Left lung (tissue), 4 donors: ENCODE measurements at regions not wholly inside any gene's neighbourhood (a gene's known extent, or its start where the extent isn't known, plus 50 kb on each side); places are given as distances from the start of the nearest gene placed in this dataset.
A peak's percentile ranks its signal among the peaks of the same experiment; 100 is the strongest.

Source experiments
- ATAC-seq: fragments of 200-7000 bp; cut with Tn5 transposase; one replicate; pipeline ENCODE4 v1.9.1; 2020; ENCODE audit warnings: moderate library complexity
- DNase-seq, 4 donors: peaks; one replicate each; pipeline ENCODE4 v3.0.0-alpha.2; 2013 to 2020
- H3K27ac ChIP-seq, 2 donors: fragments of 200-600 bp; sonication (generic) in 1 of 2; one replicate each; pipeline versions ENCODE4 v1.5.0 to v1.8.0; 2020 to 2021
- H3K27me3 ChIP-seq, 2 donors: fragments of 200-600 bp; sonication (generic) in 1 of 2; one replicate each; pipeline versions ENCODE4 v1.5.0 to v1.8.0; 2020 to 2021
- H3K36me3 ChIP-seq, 2 donors: fragments of 200-600 bp; sonication (generic) in 1 of 2; one replicate each; pipeline versions ENCODE4 v1.5.0 to v1.8.0; 2020 to 2021
- H3K4me1 ChIP-seq, 2 donors: fragments of 200-600 bp; one replicate each; pipeline ENCODE4 v1.8.0; 2021
- H3K4me3 ChIP-seq, 2 donors: fragments of 200-600 bp; sonication (generic) in 1 of 2; one replicate each; pipeline versions ENCODE4 v1.5.0 to v1.8.0; 2020 to 2021; ENCODE audit warnings: mild to moderate bottlenecking in 1 of 2
- H3K9me3 ChIP-seq, 2 donors: fragments of 200-600 bp; sonication (generic) in 1 of 2; one replicate each; pipeline versions ENCODE4 v1.5.0 to v1.8.0; 2020 to 2021
- intact Hi-C, 2 donors: fragments of 100-400 bp; cut with DNase I; formaldehyde crosslinking; loops; one replicate each; pipeline versions ENCODE4 v1.11.2 to v1.14.2; 2022
- TF ChIP-seq, protein P1 (sequence below), 2 donors: fragments of 200-600 bp; sonication (generic) in 1 of 2; IDR thresholded peaks; one replicate each; pipeline versions ENCODE4 v1.5.0 to v1.8.0; 2021; ENCODE audit warnings: antibody characterized with exemption in 2 of 2
- donor health status: DM: no; HTN: yes; CAD: no.
- donor health status: DM: no; HTN: no; CAD: no.

- Histone ChIP-seq H3K4me1 (no peaks in the 10 kb centered on the region), H3K27me3 (no peaks in the 10 kb centered on the region), H3K9me3 (no peaks in the 10 kb centered on the region), H3K27ac (no peak overlapping the region), H3K4me3 (no peak overlapping the region), H3K36me3 (no peaks in the 10 kb centered on the region)
- intact Hi-C loops: no loop called here
- TF ChIP-seq, protein P1, sequence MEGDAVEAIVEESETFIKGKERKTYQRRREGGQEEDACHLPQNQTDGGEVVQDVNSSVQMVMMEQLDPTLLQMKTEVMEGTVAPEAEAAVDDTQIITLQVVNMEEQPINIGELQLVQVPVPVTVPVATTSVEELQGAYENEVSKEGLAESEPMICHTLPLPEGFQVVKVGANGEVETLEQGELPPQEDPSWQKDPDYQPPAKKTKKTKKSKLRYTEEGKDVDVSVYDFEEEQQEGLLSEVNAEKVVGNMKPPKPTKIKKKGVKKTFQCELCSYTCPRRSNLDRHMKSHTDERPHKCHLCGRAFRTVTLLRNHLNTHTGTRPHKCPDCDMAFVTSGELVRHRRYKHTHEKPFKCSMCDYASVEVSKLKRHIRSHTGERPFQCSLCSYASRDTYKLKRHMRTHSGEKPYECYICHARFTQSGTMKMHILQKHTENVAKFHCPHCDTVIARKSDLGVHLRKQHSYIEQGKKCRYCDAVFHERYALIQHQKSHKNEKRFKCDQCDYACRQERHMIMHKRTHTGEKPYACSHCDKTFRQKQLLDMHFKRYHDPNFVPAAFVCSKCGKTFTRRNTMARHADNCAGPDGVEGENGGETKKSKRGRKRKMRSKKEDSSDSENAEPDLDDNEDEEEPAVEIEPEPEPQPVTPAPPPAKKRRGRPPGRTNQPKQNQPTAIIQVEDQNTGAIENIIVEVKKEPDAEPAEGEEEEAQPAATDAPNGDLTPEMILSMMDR (IDR thresholded peaks at IDR 0.05): no peak
- no peak for ATAC-seq
- peak in 1 of 4 donors; percentile 10 for DNase-seq
These were observed 315.8 kb upstream of the TPK1 start for GRCh38 chr7:145151676-145152075.

DNA sequence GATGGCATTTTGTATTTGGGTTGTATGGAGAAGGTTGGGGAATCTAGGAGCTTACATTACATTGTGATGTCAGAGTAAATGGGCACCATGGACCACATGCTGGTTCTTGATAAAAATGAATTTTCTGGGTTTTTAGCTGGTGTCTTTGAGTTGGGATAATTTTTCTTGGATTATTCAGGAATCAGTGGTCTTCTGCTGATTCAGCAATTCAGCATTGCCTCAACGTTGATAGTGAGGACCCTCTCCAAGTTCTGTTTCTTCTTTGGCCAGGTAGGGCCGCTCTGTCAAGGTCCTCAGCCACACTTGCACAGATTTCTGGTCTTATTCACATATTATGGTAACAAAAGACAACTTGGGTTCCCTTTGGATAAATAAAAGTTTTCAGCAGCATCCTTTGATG, 312.0 kb upstream of the TPK1 start:
- intact Hi-C loops: no loop called here
- no peak for DNase-seq
- H3K27me3 ChIP-seq: no peaks in the 10 kb centered on the region
- TF ChIP-seq, protein P1 (IDR thresholded peaks at IDR 0.05): no peak
- H3K4me1 ChIP-seq: no peaks in the 10 kb centered on the region
- H3K27ac ChIP-seq: no peak overlapping the region
- no peak for ATAC-seq
- no peaks in the 10 kb centered on the region for H3K9me3 ChIP-seq
- no peaks in the 10 kb centered on the region for H3K36me3 ChIP-seq
- no peak overlapping the region for H3K4me3 ChIP-seq

DNA sequence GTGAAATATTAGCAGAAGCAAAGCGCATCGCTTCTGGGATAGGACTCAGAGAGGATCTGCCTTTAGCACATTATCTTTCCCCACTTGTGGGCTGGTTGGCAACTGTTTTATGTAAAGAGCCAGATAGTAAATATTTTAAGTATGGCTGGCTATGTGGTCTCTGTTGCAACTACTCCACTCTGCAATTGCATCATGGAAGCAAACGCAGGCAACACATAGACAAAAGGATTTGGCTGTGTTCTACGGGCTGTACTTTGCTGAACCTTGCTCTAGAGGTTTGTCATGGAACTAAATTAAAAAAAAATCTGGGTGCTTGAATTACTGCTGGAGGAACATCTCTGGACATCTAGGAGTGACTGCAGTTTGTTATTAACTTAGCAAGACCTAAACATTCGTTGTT, 307.8 kb upstream of the TPK1 start:
- H3K36me3 ChIP-seq: no peaks in the 10 kb centered on the region
- H3K9me3 ChIP-seq: no peaks in the 10 kb centered on the region
- H3K27me3 ChIP-seq: no peaks in the 10 kb centered on the region
- no peak overlapping the region for H3K4me3 ChIP-seq
- intact Hi-C loops: no loop called here
- TF ChIP-seq, protein P1 (IDR thresholded peaks at IDR 0.05): no peak
- no peak overlapping the region for H3K27ac ChIP-seq
- no peak for ATAC-seq
- H3K4me1 ChIP-seq: no peaks in the 10 kb centered on the region
- DNase-seq: peak in 2 of 4 donors; percentile 10

DNA sequence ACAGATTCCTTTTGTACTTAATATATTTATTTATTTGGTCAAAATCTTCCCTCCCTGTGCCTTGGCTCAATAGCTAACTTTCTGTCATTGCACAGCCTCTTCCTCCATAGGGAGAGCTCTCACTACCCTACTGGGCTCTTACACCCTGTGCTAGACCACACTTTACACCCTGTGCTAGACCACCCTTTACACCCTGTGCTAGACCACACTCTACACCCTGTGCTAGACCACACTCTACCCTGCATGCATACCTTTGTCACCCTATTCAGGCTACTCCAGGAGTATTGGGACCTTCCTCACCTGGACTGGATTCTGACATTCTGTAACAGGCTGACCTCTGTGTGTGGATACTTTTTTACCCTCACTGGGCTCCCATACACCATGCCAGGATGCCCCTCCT, 298.5 kb upstream of the TPK1 start:
- H3K27ac ChIP-seq: no peak overlapping the region
- H3K27me3 ChIP-seq: no peaks in the 10 kb centered on the region
- H3K9me3 ChIP-seq: peaks cover 0 to 3% of the 10 kb centered on the region in 2 donors
- no peak for ATAC-seq
- no peak for DNase-seq
- no peaks in the 10 kb centered on the region for H3K36me3 ChIP-seq
- H3K4me1 ChIP-seq: no peaks in the 10 kb centered on the region
- no peak overlapping the region for H3K4me3 ChIP-seq
- intact Hi-C loops: no loop called here
- TF ChIP-seq, protein P1 (IDR thresholded peaks at IDR 0.05): no peak

GRCh38 chr7:145123502-145123901, 287.6 kb upstream of the TPK1 start:
- no peak overlapping the region for H3K27ac ChIP-seq
- TF ChIP-seq, protein P1 (IDR thresholded peaks at IDR 0.05): no peak
- no peaks in the 10 kb centered on the region for H3K4me1 ChIP-seq
- no peak overlapping the region for H3K4me3 ChIP-seq
- no peaks in the 10 kb centered on the region for H3K36me3 ChIP-seq
- DNase-seq (no peak), ATAC-seq (no peak)
- no peaks in the 10 kb centered on the region for H3K27me3 ChIP-seq
- intact Hi-C loops: no loop called here
- H3K9me3 ChIP-seq: peaks cover 0 to 6% of the 10 kb centered on the region in 2 donors
